ENCODE measurements at regions not wholly inside any gene's neighbourhood (a gene's known extent, or its start where the extent isn't known, plus 50 kb on each side); places are given as distances from the start of the nearest gene placed in this dataset.

GRCh38 chr13:37442996-37443395 lies 155.6 kb downstream of the POSTN start:
- no peak overlapping the region for H3K4me3 ChIP-seq (ENCODE audit: low read depth in 1 of 2, low read length in 2 of 2)
- H3K27me3 ChIP-seq (ENCODE audit: low read depth, low read length): no peaks in the 10 kb centered on the region
- no peaks in the 10 kb centered on the region for H3K4me1 ChIP-seq (ENCODE audit: control insufficient read depth in 1 of 2, insufficient read depth in 2 of 2, low read length in 2 of 2)
- no peaks in the 10 kb centered on the region for H3K9me3 ChIP-seq (ENCODE audit: control insufficient read depth in 1 of 2, low read length in 2 of 2)
- H3K36me3 ChIP-seq (ENCODE audit: control insufficient read depth in 1 of 2, insufficient read depth in 2 of 2, low read length in 2 of 2): peaks cover 0 to 10% of the 10 kb centered on the region in 2 donors
- H3K27ac ChIP-seq (ENCODE audit: low read length): no peak overlapping the region

- Histone ChIP-seq H3K4me1 (ENCODE audit: control insufficient read depth in 1 of 2, insufficient read depth in 2 of 2, low read length in 2 of 2) (no peaks in the 10 kb centered on the region), H3K27ac (ENCODE audit: low read length) (no peak overlapping the region), H3K9me3 (ENCODE audit: control insufficient read depth in 1 of 2, low read length in 2 of 2) (no peaks in the 10 kb centered on the region), H3K27me3 (ENCODE audit: low read depth, low read length) (no peaks in the 10 kb centered on the region), H3K4me3 (ENCODE audit: low read depth in 1 of 2, low read length in 2 of 2) (no peak overlapping the region), H3K36me3 (ENCODE audit: control insufficient read depth in 1 of 2, insufficient read depth in 2 of 2, low read length in 2 of 2) (no peaks in the 10 kb centered on the region)
Measured at GRCh38 chr13:37435881-37436280, 162.7 kb downstream of the POSTN start.

- H3K4me1 ChIP-seq (ENCODE audit: control insufficient read depth in 1 of 2, insufficient read depth in 2 of 2, low read length in 2 of 2): no peaks in the 10 kb centered on the region
- H3K9me3 ChIP-seq (ENCODE audit: control insufficient read depth in 1 of 2, low read length in 2 of 2): no peaks in the 10 kb centered on the region
- H3K36me3 ChIP-seq (ENCODE audit: control insufficient read depth in 1 of 2, insufficient read depth in 2 of 2, low read length in 2 of 2): no peaks in the 10 kb centered on the region
- no peak overlapping the region for H3K4me3 ChIP-seq (ENCODE audit: low read depth in 1 of 2, low read length in 2 of 2)
- no peak overlapping the region for H3K27ac ChIP-seq (ENCODE audit: low read length)
- H3K27me3 ChIP-seq (ENCODE audit: low read depth, low read length): no peaks in the 10 kb centered on the region
Measured at GRCh38 chr13:37433086-37433485, 165.5 kb downstream of the POSTN start.

- H3K27ac ChIP-seq (ENCODE audit: low read length): no peak overlapping the region
- no peaks in the 10 kb centered on the region for H3K27me3 ChIP-seq (ENCODE audit: low read depth, low read length)
Measured at GRCh38 chr13:37429976-37430375, 168.6 kb downstream of the POSTN start.

GRCh38 chr13:37427843-37428494 lies 170.6 kb downstream of the POSTN start:
- Histone ChIP-seq H3K4me1 (ENCODE audit: control insufficient read depth in 1 of 2, insufficient read depth in 2 of 2, low read length in 2 of 2) (no peaks in the 10 kb centered on the region), H3K36me3 (ENCODE audit: control insufficient read depth in 1 of 2, insufficient read depth in 2 of 2, low read length in 2 of 2) (no peaks in the 10 kb centered on the region), H3K27me3 (ENCODE audit: low read depth, low read length) (no peaks in the 10 kb centered on the region), H3K27ac (ENCODE audit: low read length) (no peak overlapping the region), H3K9me3 (ENCODE audit: control insufficient read depth in 1 of 2, low read length in 2 of 2) (no peaks in the 10 kb centered on the region), H3K4me3 (ENCODE audit: low read depth in 1 of 2, low read length in 2 of 2) (no peak overlapping the region)

More at GRCh38 chr13:37429976-37430375, 168.6 kb downstream of the POSTN start:
- H3K9me3 ChIP-seq (ENCODE audit: control insufficient read depth in 1 of 2, low read length in 2 of 2): no peaks in the 10 kb centered on the region
- H3K36me3 ChIP-seq (ENCODE audit: control insufficient read depth in 1 of 2, insufficient read depth in 2 of 2, low read length in 2 of 2): no peaks in the 10 kb centered on the region
- no peak overlapping the region for H3K4me3 ChIP-seq (ENCODE audit: low read depth in 1 of 2, low read length in 2 of 2)
- H3K4me1 ChIP-seq (ENCODE audit: control insufficient read depth in 1 of 2, insufficient read depth in 2 of 2, low read length in 2 of 2): no peaks in the 10 kb centered on the region

GRCh38 chr13:37418490-37418889 lies 180.1 kb downstream of the POSTN start:
- Histone ChIP-seq H3K27me3 (ENCODE audit: low read depth, low read length) (no peaks in the 10 kb centered on the region), H3K36me3 (ENCODE audit: control insufficient read depth in 1 of 2, insufficient read depth in 2 of 2, low read length in 2 of 2) (no peaks in the 10 kb centered on the region), H3K4me1 (ENCODE audit: control insufficient read depth in 1 of 2, insufficient read depth in 2 of 2, low read length in 2 of 2) (no peaks in the 10 kb centered on the region), H3K4me3 (ENCODE audit: low read depth in 1 of 2, low read length in 2 of 2) (no peak overlapping the region), H3K9me3 (ENCODE audit: control insufficient read depth in 1 of 2, low read length in 2 of 2) (no peaks in the 10 kb centered on the region), H3K27ac (ENCODE audit: low read length) (no peak overlapping the region)

- H3K4me1 ChIP-seq (ENCODE audit: control insufficient read depth in 1 of 2, insufficient read depth in 2 of 2, low read length in 2 of 2): no peaks in the 10 kb centered on the region
- no peaks in the 10 kb centered on the region for H3K27me3 ChIP-seq (ENCODE audit: low read depth, low read length)
- no peaks in the 10 kb centered on the region for H3K9me3 ChIP-seq (ENCODE audit: control insufficient read depth in 1 of 2, low read length in 2 of 2)
- no peaks in the 10 kb centered on the region for H3K36me3 ChIP-seq (ENCODE audit: control insufficient read depth in 1 of 2, insufficient read depth in 2 of 2, low read length in 2 of 2)
- H3K4me3 ChIP-seq (ENCODE audit: low read depth in 1 of 2, low read length in 2 of 2): no peak overlapping the region
- H3K27ac ChIP-seq (ENCODE audit: low read length): no peak overlapping the region
Measured at GRCh38 chr13:37417060-37417441, 181.5 kb downstream of the POSTN start.

GRCh38 chr13:37416291-37417059 lies 182.1 kb downstream of the POSTN start:
- no peaks in the 10 kb centered on the region for H3K4me1 ChIP-seq (ENCODE audit: control insufficient read depth in 1 of 2, insufficient read depth in 2 of 2, low read length in 2 of 2)
- H3K4me3 ChIP-seq (ENCODE audit: low read depth in 1 of 2, low read length in 2 of 2): no peak overlapping the region
- H3K27me3 ChIP-seq (ENCODE audit: low read depth, low read length): no peaks in the 10 kb centered on the region
- no peaks in the 10 kb centered on the region for H3K9me3 ChIP-seq (ENCODE audit: control insufficient read depth in 1 of 2, low read length in 2 of 2)
- H3K27ac ChIP-seq (ENCODE audit: low read length): no peak overlapping the region
- no peaks in the 10 kb centered on the region for H3K36me3 ChIP-seq (ENCODE audit: control insufficient read depth in 1 of 2, insufficient read depth in 2 of 2, low read length in 2 of 2)

GRCh38 chr13:37413161-37413560 lies 185.4 kb downstream of the POSTN start:
- no peaks in the 10 kb centered on the region for H3K9me3 ChIP-seq (ENCODE audit: control insufficient read depth in 1 of 2, low read length in 2 of 2)
- no peaks in the 10 kb centered on the region for H3K36me3 ChIP-seq (ENCODE audit: control insufficient read depth in 1 of 2, insufficient read depth in 2 of 2, low read length in 2 of 2)
- no peaks in the 10 kb centered on the region for H3K27me3 ChIP-seq (ENCODE audit: low read depth, low read length)
- no peak overlapping the region for H3K4me3 ChIP-seq (ENCODE audit: low read depth in 1 of 2, low read length in 2 of 2)
- no peak overlapping the region for H3K27ac ChIP-seq (ENCODE audit: low read length)
- no peaks in the 10 kb centered on the region for H3K4me1 ChIP-seq (ENCODE audit: control insufficient read depth in 1 of 2, insufficient read depth in 2 of 2, low read length in 2 of 2)

- no peaks in the 10 kb centered on the region for H3K9me3 ChIP-seq (ENCODE audit: control insufficient read depth in 1 of 2, low read length in 2 of 2)
- no peak overlapping the region for H3K4me3 ChIP-seq (ENCODE audit: low read depth in 1 of 2, low read length in 2 of 2)
- no peaks in the 10 kb centered on the region for H3K27me3 ChIP-seq (ENCODE audit: low read depth, low read length)
- no peaks in the 10 kb centered on the region for H3K4me1 ChIP-seq (ENCODE audit: control insufficient read depth in 1 of 2, insufficient read depth in 2 of 2, low read length in 2 of 2)
- no peak overlapping the region for H3K27ac ChIP-seq (ENCODE audit: low read length)
- no peaks in the 10 kb centered on the region for H3K36me3 ChIP-seq (ENCODE audit: control insufficient read depth in 1 of 2, insufficient read depth in 2 of 2, low read length in 2 of 2)
Measured at GRCh38 chr13:37412241-37412921, 186.2 kb downstream of the POSTN start.

GRCh38 chr13:37410316-37410715 lies 188.3 kb downstream of the POSTN start:
- no peaks in the 10 kb centered on the region for H3K36me3 ChIP-seq (ENCODE audit: control insufficient read depth in 1 of 2, insufficient read depth in 2 of 2, low read length in 2 of 2)
- H3K27ac ChIP-seq (ENCODE audit: low read length): no peak overlapping the region
- no peaks in the 10 kb centered on the region for H3K4me1 ChIP-seq (ENCODE audit: control insufficient read depth in 1 of 2, insufficient read depth in 2 of 2, low read length in 2 of 2)
- no peaks in the 10 kb centered on the region for H3K27me3 ChIP-seq (ENCODE audit: low read depth, low read length)
- H3K4me3 ChIP-seq (ENCODE audit: low read depth in 1 of 2, low read length in 2 of 2): no peak overlapping the region
- no peaks in the 10 kb centered on the region for H3K9me3 ChIP-seq (ENCODE audit: control insufficient read depth in 1 of 2, low read length in 2 of 2)
